Stimulated activated naive CD8-positive, alpha-beta T cell treated with anti-CD3 and anti-CD28 coated beads, Interleukin-15, Interleukin-2, amounts not matched to agents 100 U/mL and 50 U/mL, for 24 hours (primary cell): ENCODE measurements at regions not wholly inside any gene's neighbourhood (a gene's known extent, or its start where the extent isn't known, plus 50 kb on each side); places are given as distances from the start of the nearest gene placed in this dataset.

ENCODE experiments used
- ATAC-seq: fragments of 150-1000 bp; cut with Tn5 transposase; one replicate; pipeline ENCODE4 v1.10.0; 2021
- DNase-seq: peaks from one replicate; pipeline ENCODE4 v3.0.0; 2021

GRCh38 chr6:109226353-109226752 is 131.0 kb downstream of the CEP57L1 start:
- DNase-seq (no peak), ATAC-seq (no peak)

DNA sequence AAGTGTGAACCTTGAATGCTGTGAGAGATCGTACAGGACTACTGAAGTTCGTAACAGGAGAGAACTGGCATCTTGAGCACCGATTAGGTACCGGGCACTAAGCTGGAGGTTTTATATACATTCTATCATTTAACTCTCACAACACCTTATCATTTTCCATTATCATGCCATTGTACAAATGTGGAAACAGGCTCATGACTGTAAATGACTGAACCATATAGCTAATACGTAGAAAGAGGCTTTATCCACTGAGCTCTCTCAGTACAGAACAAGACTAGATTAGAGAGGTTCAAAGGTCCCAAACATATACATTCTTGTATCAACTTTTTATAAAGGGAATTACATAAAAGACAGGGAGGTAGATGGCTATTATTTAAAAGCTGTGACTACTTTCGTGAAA is 130.6 kb downstream of the CEP57L1 start:
- no peak for ATAC-seq

DNA sequence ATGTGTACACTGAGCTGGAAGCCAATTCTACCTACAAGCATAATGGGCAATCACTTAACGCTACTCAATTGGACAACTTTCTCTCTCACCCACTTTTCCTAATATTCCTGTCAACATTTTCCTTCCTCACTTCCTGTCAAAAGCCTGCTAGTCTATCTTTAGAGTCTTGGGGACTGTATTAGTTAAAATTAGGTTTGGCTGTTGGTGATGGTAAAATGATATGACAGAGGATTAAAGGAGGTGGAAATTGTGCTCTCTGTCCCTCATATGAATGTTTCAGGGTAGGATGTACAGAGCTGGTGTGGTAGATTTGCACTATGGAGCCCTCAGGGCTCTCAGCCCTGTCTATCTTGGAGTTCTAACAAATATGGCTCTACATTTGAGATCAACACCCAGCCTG is 129.7 kb downstream of the CEP57L1 start:
- DNase-seq (no peak), ATAC-seq (no peak)

More for the DNA sequence above, 130.6 kb downstream of the CEP57L1 start:
- no peak for DNase-seq

GRCh38 chr6:109224107-109224875 is 129.0 kb downstream of the CEP57L1 start:
- no peak for ATAC-seq
- DNase-seq: no peak

- no peak for ATAC-seq
- no peak for DNase-seq
These were observed 127.5 kb downstream of the CEP57L1 start for GRCh38 chr6:109222848-109223247.

DNA sequence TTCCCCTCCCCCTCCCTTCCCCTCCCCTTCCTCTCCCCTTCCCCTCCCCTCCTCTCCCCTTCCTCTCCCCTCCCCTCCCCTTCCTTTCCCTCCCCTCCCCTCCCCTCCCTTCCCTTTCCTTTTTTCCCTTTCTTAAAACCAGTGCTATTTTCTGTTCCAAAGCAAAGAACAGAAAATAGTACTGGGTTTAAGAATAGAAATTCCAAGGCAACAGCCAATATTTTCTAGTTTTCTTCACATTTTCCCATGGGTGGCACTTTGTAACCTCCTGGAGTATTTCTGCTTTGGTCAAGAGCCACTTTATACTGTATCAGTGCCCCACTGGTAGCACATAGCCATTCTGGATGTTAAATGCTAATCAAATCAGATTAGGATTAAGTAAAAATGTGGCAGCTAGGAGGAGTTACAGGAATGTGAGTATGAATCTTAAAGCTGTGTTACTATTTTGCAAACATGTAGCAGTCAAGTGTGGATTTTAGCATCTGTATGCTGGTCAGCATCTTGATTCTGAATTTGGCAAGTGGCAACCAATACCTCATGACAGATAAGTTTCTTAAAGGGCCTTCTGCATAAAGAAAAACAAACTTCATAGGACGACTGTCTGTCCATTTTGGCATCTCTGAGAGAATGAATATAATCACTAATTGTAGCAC is 126.4 kb downstream of the CEP57L1 start:
- no peak for ATAC-seq
- DNase-seq: no peak
